MM.1S (cell line): ENCODE measurements at regions not wholly inside any gene's neighbourhood (a gene's known extent, or its start where the extent isn't known, plus 50 kb on each side); places are given as distances from the start of the nearest gene placed in this dataset.

ENCODE experiments used
- CTCF ChIP-seq: fragments of 300-600 bp; sonication (generic); IDR thresholded peaks from 2 replicates; pipeline ENCODE4 v1.5.1; 2016; ENCODE audit warnings: antibody characterized with exemption, low read length, mixed read lengths
- EZH2 ChIP-seq: fragments of 300-600 bp; sonication (generic); optimal IDR thresholded peaks from 2 replicates; pipeline ENCODE3; 2017; ENCODE audit warnings: low read depth, mild to moderate bottlenecking, antibody characterized with exemption, low read length, mixed read lengths
- EZH2phosphoT487 ChIP-seq: fragments of 300-600 bp; sonication (generic); IDR thresholded peaks from 2 replicates; pipeline ENCODE4 v1.6.1; 2018; ENCODE audit warnings: antibody characterized with exemption, low read length

GRCh38 chr14:71399057-71399487, 491.8 kb downstream of the PCNX1 start:
- TF ChIP-seq CTCF (no peak), EZH2 (no peak), EZH2phosphoT487 (no peak)
